NCI-H748 (cell line): ENCODE measurements at regions not wholly inside any gene's neighbourhood (a gene's known extent, or its start where the extent isn't known, plus 50 kb on each side); places are given as distances from the start of the nearest gene placed in this dataset.

Source experiments
- DNase-seq: peaks from one replicate; lab custom pipeline; 2025; ENCODE audit not compliant: unreplicated experiment; lab: John Stamatoyannopoulos, UW

GRCh38 chr9:18137815-18138214, 336.1 kb upstream of the ADAMTSL1 start:
- DNase-seq, result no peak

- DNase-seq, result no peak
These were observed 335.3 kb upstream of the ADAMTSL1 start for GRCh38 chr9:18138656-18139055.

- DNase-seq, result no peak
These were observed 332.3 kb upstream of the ADAMTSL1 start for GRCh38 chr9:18141681-18142080.

- peak; percentile 32 for DNase-seq
These were observed 330.7 kb upstream of the ADAMTSL1 start for GRCh38 chr9:18143073-18143745.

- no peak for DNase-seq
These were observed 327.6 kb upstream of the ADAMTSL1 start for GRCh38 chr9:18146329-18146728.

- DNase-seq, result no peak
These were observed 324.4 kb upstream of the ADAMTSL1 start for GRCh38 chr9:18149471-18150011.

- DNase-seq, result no peak
These were observed 319.3 kb upstream of the ADAMTSL1 start for GRCh38 chr9:18154661-18155060.

- DNase-seq, result no peak
These were observed 314.7 kb upstream of the ADAMTSL1 start for GRCh38 chr9:18159254-18159653.

- no peak for DNase-seq
These were observed 310.8 kb upstream of the ADAMTSL1 start for GRCh38 chr9:18163146-18163545.

GRCh38 chr9:18167733-18168132, 306.2 kb upstream of the ADAMTSL1 start:
- DNase-seq, result no peak

- no peak for DNase-seq
These were observed 300.0 kb upstream of the ADAMTSL1 start for GRCh38 chr9:18173923-18174322.

GRCh38 chr9:18182636-18183035, 291.3 kb upstream of the ADAMTSL1 start:
- no peak for DNase-seq

- no peak for DNase-seq
These were observed 290.0 kb upstream of the ADAMTSL1 start for GRCh38 chr9:18183974-18184373.

- DNase-seq, result no peak
These were observed 289.6 kb upstream of the ADAMTSL1 start for GRCh38 chr9:18184401-18184800.

GRCh38 chr9:18185196-18185595, 288.8 kb upstream of the ADAMTSL1 start:
- no peak for DNase-seq

GRCh38 chr9:18188971-18189370, 285.0 kb upstream of the ADAMTSL1 start:
- DNase-seq, result no peak

- DNase-seq, result peak; percentile 86
These were observed 283.9 kb upstream of the ADAMTSL1 start for GRCh38 chr9:18189871-18190670.

GRCh38 chr9:18190671-18191374, 283.1 kb upstream of the ADAMTSL1 start:
- no peak for DNase-seq

GRCh38 chr9:18194316-18194715, 279.6 kb upstream of the ADAMTSL1 start:
- DNase-seq, result no peak

- no peak for DNase-seq
These were observed 278.7 kb upstream of the ADAMTSL1 start for GRCh38 chr9:18195223-18195622.

GRCh38 chr9:18202924-18203323, 271.0 kb upstream of the ADAMTSL1 start:
- DNase-seq, result no peak

- DNase-seq, result no peak
These were observed 266.2 kb upstream of the ADAMTSL1 start for GRCh38 chr9:18207735-18208134.
